ENCODE measurements at regions not wholly inside any gene's neighbourhood (a gene's known extent, or its start where the extent isn't known, plus 50 kb on each side); places are given as distances from the start of the nearest gene placed in this dataset.

DNA sequence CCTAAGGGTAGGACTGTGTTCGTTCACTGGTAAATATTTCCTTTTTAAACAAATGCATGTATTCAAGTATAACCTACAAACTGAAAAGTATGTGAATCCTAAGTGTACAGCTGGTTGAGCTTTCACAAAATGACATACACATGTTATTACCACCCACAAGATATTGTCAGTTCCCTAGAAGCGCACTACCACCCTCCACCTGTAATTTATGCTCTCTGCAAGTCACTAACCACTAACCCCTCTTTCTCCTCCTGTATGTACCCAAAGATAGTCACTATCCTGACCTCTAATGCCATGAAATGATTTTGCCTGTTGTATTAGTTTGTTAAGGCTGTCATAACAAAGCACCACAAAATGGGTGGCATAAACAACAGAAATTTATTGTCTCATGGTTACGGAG is 82.8 kb upstream of the CHODL start:
- TF ChIP-seq CTCF (IDR thresholded peaks at IDR 0.05) (no peak), ZFX (IDR thresholded peaks at IDR 0.05; ENCODE audit: borderline replicate concordance) (no peak)
